ENCODE measurements at regions not wholly inside any gene's neighbourhood (a gene's known extent, or its start where the extent isn't known, plus 50 kb on each side); places are given as distances from the start of the nearest gene placed in this dataset.

DNA sequence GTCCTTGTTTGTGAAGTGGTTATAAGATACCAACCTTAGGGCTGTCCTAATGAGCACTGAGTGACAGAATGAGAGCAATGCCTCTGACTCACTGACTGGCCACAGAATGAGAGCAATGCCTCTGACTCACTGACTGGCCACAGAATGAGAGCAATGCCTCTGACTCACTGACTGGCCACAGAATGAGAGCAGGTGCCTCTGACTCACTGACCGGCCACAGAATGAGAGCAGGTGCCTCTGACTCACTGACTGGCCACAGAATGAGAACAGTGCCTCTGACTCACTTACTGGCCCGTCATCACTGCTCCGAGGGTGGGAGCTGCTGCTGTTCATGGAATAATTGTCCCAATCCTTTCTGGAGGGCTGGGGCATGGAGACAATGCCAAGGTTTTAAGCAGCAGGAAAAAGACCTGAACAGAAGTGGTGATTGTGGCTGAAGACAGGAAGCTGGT is 265.2 kb upstream of the PPP2R2D start:
- no peak for DNase-seq (ENCODE audit: low spot score)

DNA sequence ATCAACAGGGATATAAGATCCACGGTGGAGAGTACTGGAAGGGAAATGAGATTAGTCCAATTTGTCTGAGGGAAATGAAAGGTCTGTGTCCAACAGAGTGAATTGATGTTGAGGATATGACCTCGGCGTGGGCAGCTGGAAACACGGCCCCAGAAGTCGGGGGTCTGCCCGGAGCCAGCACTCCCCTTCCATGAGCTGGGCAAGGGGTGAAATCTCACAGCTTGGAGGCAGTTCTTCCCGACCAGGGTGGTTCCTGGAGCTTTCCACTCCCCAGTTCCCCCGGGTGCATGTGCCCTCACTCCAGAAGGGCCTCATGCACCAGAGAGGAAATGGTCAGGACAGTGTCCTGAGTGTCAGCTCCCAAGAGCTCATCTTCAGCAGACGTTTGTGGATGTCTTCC is 264.7 kb upstream of the PPP2R2D start:
- no peak for DNase-seq (ENCODE audit: low spot score)

GRCh38 chr10:131636841-131637724 is 263.7 kb upstream of the PPP2R2D start:
- DNase-seq (ENCODE audit: low spot score) = no peak

GRCh38 chr10:131638049-131638879 is 262.5 kb upstream of the PPP2R2D start:
- DNase-seq (ENCODE audit: low spot score) = no peak

GRCh38 chr10:131638880-131639278 is 261.9 kb upstream of the PPP2R2D start:
- DNase-seq (ENCODE audit: low spot score) = no peak

DNA sequence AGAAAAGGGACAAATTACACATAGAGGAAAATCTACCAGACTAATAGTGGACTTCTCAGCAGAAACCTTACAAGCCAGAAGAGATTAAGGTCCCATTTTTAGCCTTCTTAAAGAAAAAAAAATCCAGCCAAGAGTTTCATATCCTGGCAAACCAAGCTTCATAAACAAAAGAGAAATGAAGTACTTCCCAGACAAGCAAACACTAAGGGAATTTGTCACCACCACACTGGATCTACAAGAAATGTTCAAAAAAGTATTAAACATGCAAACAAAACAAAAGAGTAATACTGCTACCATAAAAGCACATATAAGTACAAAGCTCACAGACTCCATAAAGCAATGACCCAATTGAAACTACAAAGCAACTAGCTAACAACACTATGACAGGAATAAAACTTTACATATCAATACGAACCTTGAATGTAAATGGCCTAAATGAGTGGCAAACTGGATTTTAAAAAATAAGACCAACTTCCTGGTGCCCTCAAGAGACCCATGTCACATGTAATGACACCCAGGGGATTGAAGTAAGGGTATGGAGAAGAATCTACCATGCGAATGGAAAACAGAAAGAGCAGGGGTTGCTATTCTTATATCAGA is 260.7 kb upstream of the PPP2R2D start:
- DNase-seq (ENCODE audit: low spot score) = no peak

GRCh38 chr10:131641231-131641630 is 259.6 kb upstream of the PPP2R2D start:
- DNase-seq (ENCODE audit: low spot score) = no peak

DNA sequence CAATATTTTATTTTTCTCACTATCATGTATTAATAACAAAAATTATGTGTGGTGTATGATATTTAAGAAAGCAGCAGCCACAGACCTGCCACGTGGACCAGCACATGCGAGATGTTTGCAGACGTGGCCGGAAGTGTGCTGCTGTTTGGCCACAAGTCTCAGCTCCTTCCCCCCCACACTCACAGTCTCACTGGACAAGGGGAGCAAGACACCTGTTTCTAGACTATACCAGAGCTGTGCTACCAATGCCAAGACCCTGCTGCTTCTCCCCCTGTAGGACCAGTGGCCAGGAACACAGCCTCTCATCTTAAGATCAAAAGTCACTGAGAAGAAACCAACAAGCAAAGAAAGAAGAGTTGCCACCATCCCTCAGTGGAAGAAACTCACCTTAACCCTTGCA is 258.9 kb upstream of the PPP2R2D start:
- DNase-seq (ENCODE audit: low spot score) = no peak

DNA sequence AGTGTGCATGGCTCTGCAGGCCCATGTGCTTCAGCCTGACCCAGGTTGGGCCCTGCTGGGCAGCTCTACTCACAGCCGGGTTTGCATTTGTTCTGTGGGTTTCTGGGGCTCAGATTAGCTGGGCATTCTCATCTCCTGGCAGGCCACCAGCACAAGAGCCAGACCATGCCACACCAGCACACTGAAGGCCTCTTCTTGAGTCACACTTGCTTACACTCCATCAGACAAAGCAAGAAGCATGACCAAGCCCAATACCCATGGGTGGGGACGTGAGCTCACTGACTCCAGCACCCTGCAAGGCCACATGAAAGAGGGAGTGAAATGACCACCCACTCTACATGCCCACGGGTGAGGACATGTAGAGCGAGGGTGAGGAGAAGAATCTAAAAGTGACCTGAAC is 257.8 kb upstream of the PPP2R2D start:
- no peak for DNase-seq (ENCODE audit: low spot score)

- no peak for DNase-seq (ENCODE audit: low spot score)
Observed at GRCh38 chr10:131644289-131644688, 256.5 kb upstream of the PPP2R2D start.

DNA sequence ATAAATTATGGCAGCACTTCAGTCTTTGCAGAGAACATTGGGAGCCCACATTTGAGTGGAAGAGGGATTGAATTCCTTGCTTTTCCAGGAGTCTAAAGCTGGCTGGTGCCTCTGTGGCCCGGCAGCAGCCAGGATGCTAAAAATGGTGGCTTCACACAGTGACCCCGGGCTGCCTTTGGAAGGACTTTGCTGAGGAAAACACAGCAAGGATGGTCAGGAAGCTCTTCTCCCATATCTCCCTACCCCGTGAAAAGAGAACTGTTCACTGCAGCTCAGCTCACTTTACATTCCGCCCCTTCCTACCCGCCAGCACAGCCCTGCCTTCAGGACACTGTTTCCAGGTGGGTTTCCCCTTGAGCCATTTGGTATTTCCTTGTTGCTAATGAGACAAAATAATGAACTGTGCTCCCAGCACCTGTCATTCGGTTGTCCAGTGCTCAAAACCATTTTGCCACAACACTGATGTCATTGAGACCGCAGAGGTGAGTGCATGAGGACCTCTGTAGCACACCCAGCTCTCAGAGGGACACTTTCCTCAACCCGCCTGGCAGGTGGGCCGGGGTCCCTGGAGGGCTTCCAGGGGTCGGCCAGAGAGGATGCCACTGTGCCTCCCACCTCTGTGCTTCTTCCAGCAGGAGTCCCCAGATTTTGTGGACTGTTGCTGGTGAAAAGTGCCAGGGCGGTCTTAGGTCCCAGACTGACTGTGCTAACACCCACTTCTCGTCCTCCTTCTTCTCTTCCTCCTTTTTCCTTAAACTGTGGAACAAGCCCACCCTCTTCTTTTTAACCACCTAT is 255.7 kb upstream of the PPP2R2D start:
- DNase-seq (ENCODE audit: low spot score) = no peak

DNA sequence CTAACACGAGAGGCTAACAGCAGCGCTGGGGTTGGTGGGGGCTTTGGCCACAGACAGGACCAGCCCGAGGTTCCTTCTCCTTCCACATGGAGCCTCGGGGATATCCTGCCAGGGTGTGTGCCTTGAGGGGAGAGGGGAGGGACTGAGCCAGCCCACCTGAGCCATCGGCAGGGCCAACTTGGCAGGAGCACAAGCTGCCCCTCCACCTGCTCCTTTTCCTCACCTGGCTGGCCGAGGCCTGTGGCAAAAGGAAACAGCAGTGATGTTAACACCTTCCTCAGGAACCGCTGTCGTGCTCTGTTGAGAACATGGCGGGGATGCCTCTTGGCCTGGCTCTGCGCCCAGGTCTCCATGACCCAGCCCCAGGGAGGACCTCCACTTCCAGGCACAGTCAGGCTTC is 255.1 kb upstream of the PPP2R2D start:
- DNase-seq (ENCODE audit: low spot score) = no peak

DNA sequence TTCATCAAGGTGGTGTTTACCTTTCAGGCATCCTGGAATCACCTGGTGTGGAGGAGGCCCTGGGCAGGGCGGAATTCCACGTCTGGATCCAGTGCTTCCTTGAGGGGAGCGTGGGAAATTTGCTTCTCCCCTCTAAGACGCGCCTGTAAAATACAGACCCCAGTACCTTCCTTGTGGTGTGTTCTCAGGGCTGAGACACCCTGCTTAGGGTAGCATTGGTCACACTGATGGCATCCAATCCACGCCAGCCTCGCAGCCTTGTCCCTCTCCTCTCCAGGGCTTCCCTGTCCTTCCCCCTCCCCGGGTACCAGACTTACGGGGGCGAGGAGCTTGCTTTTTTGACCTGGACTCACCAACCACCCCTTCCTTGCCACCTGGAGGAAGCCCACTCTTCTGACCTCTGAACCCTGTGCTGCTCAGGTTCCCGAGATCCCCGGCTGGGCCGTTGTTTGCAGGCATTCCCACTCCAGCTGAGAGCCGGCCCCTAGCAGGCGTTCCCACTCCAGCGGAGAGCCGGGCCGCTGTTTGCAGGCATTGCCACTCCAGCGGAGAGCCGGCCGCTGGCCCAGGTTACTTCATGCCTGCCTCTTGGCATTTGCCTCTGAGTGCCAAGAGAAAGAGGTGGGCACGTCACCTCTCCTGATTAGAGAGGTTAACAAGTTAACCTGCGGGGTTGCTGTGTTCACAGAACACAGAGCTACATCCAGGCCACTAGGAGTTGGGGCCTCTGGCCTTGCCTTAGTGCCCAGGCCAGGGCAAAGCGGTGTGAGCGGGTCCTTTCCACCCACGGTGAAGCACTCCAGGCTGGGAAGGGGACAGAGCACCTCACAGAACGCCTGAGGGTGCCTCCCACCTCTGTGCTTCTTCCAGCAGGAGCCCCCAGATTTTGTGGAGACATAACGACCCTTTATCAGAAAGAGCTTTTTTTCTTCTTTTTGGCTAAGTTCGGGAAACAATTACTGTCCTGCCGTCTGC is 254.0 kb upstream of the PPP2R2D start:
- DNase-seq (ENCODE audit: low spot score) = no peak

DNA sequence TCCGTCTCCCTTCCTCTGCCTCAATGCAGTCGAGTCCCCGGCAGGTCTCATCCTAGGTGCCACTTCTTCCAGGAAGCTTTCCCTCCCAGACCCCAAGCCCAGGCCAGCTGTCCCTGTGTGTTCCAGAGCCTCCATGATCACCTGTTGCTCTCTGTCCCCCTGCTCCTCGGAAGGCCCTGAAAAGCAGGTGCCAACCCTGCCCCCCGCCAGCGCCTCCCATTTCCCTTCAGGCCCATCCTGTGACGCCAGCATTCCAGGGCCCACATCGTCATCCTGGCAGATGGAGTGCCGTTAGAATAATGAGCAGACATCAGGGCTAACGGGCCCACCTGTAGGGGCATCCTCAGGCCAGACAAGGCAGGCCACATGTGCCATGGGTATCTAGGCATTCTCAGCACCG is 253.0 kb upstream of the PPP2R2D start:
- DNase-seq (ENCODE audit: low spot score) = no peak

GRCh38 chr10:131648386-131649020 is 252.3 kb upstream of the PPP2R2D start:
- DNase-seq (ENCODE audit: low spot score) = no peak

DNA sequence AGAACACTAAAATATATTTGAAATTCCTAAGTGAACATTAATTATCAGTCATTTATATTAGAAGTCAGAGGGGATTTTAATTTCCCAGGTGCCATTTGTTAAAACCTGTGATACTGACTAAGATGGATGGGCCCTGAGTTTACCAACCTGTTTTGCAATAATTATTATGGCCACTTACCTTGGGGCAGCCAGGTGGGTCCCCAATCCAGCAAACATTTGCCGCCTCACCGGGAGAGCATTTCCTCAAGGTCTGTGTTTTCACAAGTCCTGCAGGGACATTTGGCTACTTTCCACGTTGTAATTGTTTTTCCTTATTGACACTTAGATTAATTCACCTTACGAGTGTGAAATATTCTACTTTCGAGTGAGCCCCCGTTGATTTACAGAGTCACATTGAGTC is 251.2 kb upstream of the PPP2R2D start:
- no peak for DNase-seq (ENCODE audit: low spot score)

- DNase-seq (ENCODE audit: low spot score) = no peak
Observed at GRCh38 chr10:131650169-131650705, 250.6 kb upstream of the PPP2R2D start.

- no peak for DNase-seq (ENCODE audit: low spot score)
Observed at GRCh38 chr10:131650771-131651673, 249.8 kb upstream of the PPP2R2D start.

Data from COLO829 (cell line).